GM12878 (cell line): ENCODE measurements at regions not wholly inside any gene's neighbourhood (a gene's known extent, or its start where the extent isn't known, plus 50 kb on each side); places are given as distances from the start of the nearest gene placed in this dataset. TPM values are rescaled to one million over a fixed set of nuclear protein-coding genes. Genes with fewer than 3 reads are reported as not detected.

Experiments
- ATAC-seq: fragments of 200-7000 bp; cut with Tn5 transposase; 3 replicates; pipeline ENCODE4 v1.9.1; 2020; ENCODE audit warnings: mild to moderate bottlenecking, moderate library complexity
- BruUV-seq: library from RNA; stranded (reverse); fragments of 400-500 nt; replicated peaks from 2 replicates; lab custom pipeline; 2021; lab: Mats Ljungman, UMichigan
- CTCF ChIA-PET: fragments of 300-600 bp; sonication (Branson Sonifier 250); formaldehyde crosslinking; extraction: SDS; loops from one replicate; lab custom pipeline; 2021; ENCODE audit warnings: inconsistent platforms; lab: Yijun Ruan, JAX
- POLR2A ChIA-PET: fragments of 350-600 bp; formaldehyde crosslinking; extraction: SDS; loops from one replicate; lab custom pipeline; 2021; ENCODE audit warnings: inconsistent platforms; lab: Charles Lee
- RAD21 ChIA-PET: fragments of 300-600 bp; sonication (Branson Sonifier 250); formaldehyde crosslinking; loops from one replicate; lab custom pipeline; 2023; ENCODE audit warnings: antibody characterized with exemption; ENCODE audit not compliant: unreplicated experiment; lab: Charles Lee
- SMC1A ChIA-PET: fragments of 300-600 bp; sonication (Branson Sonifier 250); formaldehyde crosslinking; loops from one replicate; lab custom pipeline; 2023; ENCODE audit not compliant: unreplicated experiment, uncharacterized antibody; lab: Charles Lee
- DNase-seq: peaks from one replicate; pipeline ENCODE4 v3.0.0-alpha.2; 2011; ENCODE audit warnings: low read depth, low spot score
- FAIRE-seq: peaks from 3 replicates; lab custom pipeline; 2011; peaks lifted over from hg19 to GRCh38; lab: Jason Lieb, UNC
- H2AFZ ChIP-seq: 2 replicates; pipeline ENCODE4 v1.6.0; 2011; ENCODE audit warnings: low read depth, low read length, control low read depth; ENCODE audit not compliant: control insufficient read depth
- H3K27ac ChIP-seq: 2 replicates; pipeline ENCODE4 v1.5.1; 2011; ENCODE audit warnings: control low read depth; ENCODE audit not compliant: control insufficient read depth, insufficient read depth
- H3K27me3 ChIP-seq, 2 experiments: replicated peaks in 1 of 2; 2 replicates each; pipeline versions ENCODE4 v1.6.0 to v1.6.1; 2011; ENCODE audit warnings: low read length in 1 of 2; ENCODE audit not compliant: control insufficient read depth in 2 of 2, insufficient read depth in 2 of 2
- H3K36me3 ChIP-seq, 2 experiments: 2 replicates each; pipeline ENCODE4 v1.5.1; 2011; ENCODE audit warnings: low read length in 1 of 2; ENCODE audit not compliant: control insufficient read depth in 2 of 2, insufficient read depth in 2 of 2
- H3K4me1 ChIP-seq: 2 replicates; pipeline ENCODE4 v1.6.1; 2011; ENCODE audit warnings: mild to moderate bottlenecking, low read length, moderate library complexity, mixed read lengths; ENCODE audit not compliant: control insufficient read depth, insufficient read depth
- H3K4me2 ChIP-seq: 2 replicates; pipeline ENCODE4 v1.6.0; 2011; ENCODE audit warnings: control low read depth; ENCODE audit not compliant: control insufficient read depth, insufficient read depth
- H3K4me3 ChIP-seq: fragments of 200-600 bp; sonication (generic); 2 replicates; pipeline ENCODE4 v1.5.1; 2016
- H3K79me2 ChIP-seq: 2 replicates; pipeline ENCODE4 v1.6.0; 2011; ENCODE audit warnings: low read length; ENCODE audit not compliant: control insufficient read depth, insufficient read depth
- H3K9ac ChIP-seq: 2 replicates; pipeline ENCODE4 v1.8.0; 2011; ENCODE audit warnings: low read length, control low read depth, mixed read lengths; ENCODE audit not compliant: control insufficient read depth, insufficient read depth
- H3K9me3 ChIP-seq: replicated peaks from 3 replicates; pipeline ENCODE4 v1.5.1; 2011; ENCODE audit warnings: mild to moderate bottlenecking, low read length; ENCODE audit not compliant: control insufficient read depth, insufficient read depth
- H4K20me1 ChIP-seq: 2 replicates; pipeline ENCODE4 v1.6.0; 2011; ENCODE audit not compliant: control insufficient read depth, insufficient read depth
- NBN ChIP-seq: fragments of 450-650 bp; IDR thresholded peaks from 2 replicates; pipeline ENCODE4 v1.6.1; 2016
- SMC3 ChIP-seq: IDR thresholded peaks from 2 replicates; pipeline ENCODE4 v1.6.1; 2011; ENCODE audit warnings: low read length, improper control_type of control experiment, borderline replicate concordance
- ZNF217 ChIP-seq: fragments of 450-650 bp; IDR thresholded peaks from 2 replicates; pipeline ENCODE4 v1.6.1; 2017; ENCODE audit warnings: antibody characterized with exemption, mild to moderate bottlenecking
- WGBS: methylation state at CpG from one replicate; pipeline ENCODE4 v1.1.6; 2016; ENCODE audit warnings: low lambda C conversion rate; ENCODE audit not compliant: insufficient replicate concordance, insufficient coverage; ENCODE audit errors: missing lambda C conversion rate; 5-methylcytosine and 5-hydroxymethylcytosine counted together
- in situ Hi-C: fragments of 300-500 bp; cut with MboI; formaldehyde crosslinking; loops from 9 replicates; pipeline ENCODE4 v1.14.3; 2018; ENCODE audit warnings: mixed read lengths
- intact Hi-C: fragments of 100-400 bp; cut with micrococcal nuclease; formaldehyde crosslinking; loops from one replicate; pipeline ENCODE4 v1.14.2; 2022; ENCODE audit not compliant: unreplicated experiment
- small RNA-seq: library from RNA; depleted of rRNA; stranded (forward); fragments of <200 nt; gene quantifications from one replicate; pipeline ENCODE3, GENCODE V24; 2014

DNA sequence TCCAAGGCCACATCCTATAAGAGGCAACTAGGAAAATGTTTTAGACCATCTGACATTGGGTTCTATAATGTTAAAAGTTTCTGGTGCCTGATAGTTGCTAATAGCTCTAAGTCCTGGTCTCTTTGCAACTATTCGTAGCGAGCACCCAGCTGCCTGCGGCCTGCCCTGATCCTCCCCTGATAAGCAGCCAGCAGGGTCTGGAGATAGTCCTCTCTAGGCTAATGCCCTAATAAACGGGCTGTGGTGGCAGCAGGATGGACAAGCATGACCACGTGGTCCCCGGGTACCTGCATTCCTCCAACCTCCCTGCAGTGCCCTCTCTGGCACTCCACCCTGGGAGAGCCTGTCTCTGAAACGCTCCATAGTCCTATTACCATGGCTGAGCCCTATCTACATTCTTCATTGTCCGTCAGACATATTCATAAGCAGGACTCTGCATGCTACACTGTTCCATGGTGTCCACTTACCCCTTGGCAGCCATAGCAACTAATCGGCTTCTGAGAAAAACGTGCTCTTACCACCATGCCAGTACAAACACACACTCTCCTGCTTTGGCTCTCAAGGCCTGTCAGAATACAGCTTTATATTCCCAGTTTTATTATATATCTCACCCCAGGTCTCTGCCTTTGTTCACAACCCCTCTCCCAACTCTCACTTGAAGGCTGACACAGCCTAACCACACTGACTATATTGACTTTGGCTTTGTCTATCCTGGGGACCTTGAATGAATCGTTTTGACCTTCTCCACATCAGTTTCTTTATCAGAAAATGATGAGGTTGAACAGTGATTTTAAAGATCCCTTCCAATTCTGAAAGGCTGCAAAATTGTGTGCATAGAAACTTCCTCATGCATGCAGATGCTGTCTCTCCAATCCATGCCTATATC, 49.9 kb upstream of the DAPK1 start:
- no peaks in the 10 kb centered on the region for H3K79me2 ChIP-seq
- FAIRE-seq, result no peak
- ChIA-PET SMC1A (no interaction called here), POLR2A (no interaction called here), RAD21 (no interaction called here), CTCF (interaction anchor here (0.6 kb wide), 1 partner anchor 1012 kb away, joined by 3 read pairs; no protein-coding TSS in a partner anchor)
- H3K27ac ChIP-seq, result no peak overlapping the region
- no peak for ATAC-seq
- BruUV-seq, result no TSS peak
- H3K27me3 ChIP-seq, result no peaks in the 10 kb centered on the region
- in situ Hi-C loops, result no loop called here
- H3K4me1 ChIP-seq, result peaks cover 3% of the 10 kb centered on the region; the same call in 1 of the 2 replicates
- TF ChIP-seq NBN (no peak), ZNF217 (no peak), SMC3 (no peak)
- H4K20me1 ChIP-seq, result no peaks in the 10 kb centered on the region
- 59% methylated on average over 11 of the region's 11 CpGs for WGBS
- DNase-seq, result no peak
- no peak overlapping the region for H2AFZ ChIP-seq
- intact Hi-C loops, result no loop called here
- no peak overlapping the region for H3K9ac ChIP-seq
- H3K36me3 ChIP-seq, result no peaks in the 10 kb centered on the region
- no peak overlapping the region for H3K4me2 ChIP-seq
- H3K9me3 ChIP-seq, result no peaks in the 10 kb centered on the region
- no peak overlapping the region for H3K4me3 ChIP-seq

Small RNA genes lying in the stretch of these regions (small RNA-seq; reads per million reads assigned to genes)
- not detected for gene AL353752.1
- not detected for gene RF00568
